ENCODE measurements at regions not wholly inside any gene's neighbourhood (a gene's known extent, or its start where the extent isn't known, plus 50 kb on each side); places are given as distances from the start of the nearest gene placed in this dataset.

DNA sequence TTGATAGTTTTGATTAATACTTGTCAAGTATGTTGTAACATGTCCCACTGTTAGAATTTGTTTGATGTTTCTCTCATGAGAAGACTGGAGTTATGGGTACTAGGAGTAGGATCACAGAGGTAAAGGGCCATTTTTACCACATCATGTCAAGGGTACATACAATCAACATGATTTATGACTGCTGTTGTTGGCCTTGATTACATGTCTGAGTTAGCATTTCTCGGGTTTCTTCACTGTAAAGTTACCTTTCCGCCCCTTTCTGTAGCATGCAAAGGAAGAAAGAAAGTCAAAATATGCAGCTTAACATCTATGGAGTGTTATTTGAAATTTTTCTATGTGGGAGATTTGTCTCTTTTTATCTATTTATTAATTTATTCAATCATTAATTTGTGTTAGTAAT, 1456.4 kb downstream of the SUCLG1 start:
- peaks cover 1 to 4% of the 10 kb centered on the region in 2 experiments for H3K9me3 ChIP-seq (ENCODE audit: control insufficient read depth in 1 of 2, insufficient read depth in 1 of 2, low read length in 2 of 2)
- H3K4me3 ChIP-seq (ENCODE audit: low read length) = no peak overlapping the region
- no peak overlapping the region for H3K27ac ChIP-seq (ENCODE audit: low read depth in 1 of 2, low read length in 2 of 2)
- Mint-ChIP-seq H3K27ac (no peak overlapping the region), H3K4me3 (no peak overlapping the region), H3K36me3 (ENCODE audit: low read depth) (no peaks in the 10 kb centered on the region), H3K27me3 (no peaks in the 10 kb centered on the region), H3K9me3 (peaks cover 9% of the 10 kb centered on the region), H3K4me1 (ENCODE audit: low read depth) (no peaks in the 10 kb centered on the region)
- POLR2A ChIA-PET = no interaction called here
- no peak for TF ChIP-seq CTCF (IDR thresholded peaks at IDR 0.05)
- ATAC-seq (ENCODE audit: poor library complexity) = no peak
- no peaks in the 10 kb centered on the region for H3K4me1 ChIP-seq (ENCODE audit: insufficient read depth, low read length)
- CTCF ChIA-PET = no interaction called here
- no peak for DNase-seq
- intact Hi-C loops (cut with DNase I, micrococcal nuclease) = no loop called here
- no peaks in the 10 kb centered on the region for H3K27me3 ChIP-seq (ENCODE audit: control insufficient read depth in 1 of 2, insufficient read depth in 2 of 2, low read length in 2 of 2)
- H3K36me3 ChIP-seq (ENCODE audit: insufficient read depth, low read length) = no peaks in the 10 kb centered on the region

DNA sequence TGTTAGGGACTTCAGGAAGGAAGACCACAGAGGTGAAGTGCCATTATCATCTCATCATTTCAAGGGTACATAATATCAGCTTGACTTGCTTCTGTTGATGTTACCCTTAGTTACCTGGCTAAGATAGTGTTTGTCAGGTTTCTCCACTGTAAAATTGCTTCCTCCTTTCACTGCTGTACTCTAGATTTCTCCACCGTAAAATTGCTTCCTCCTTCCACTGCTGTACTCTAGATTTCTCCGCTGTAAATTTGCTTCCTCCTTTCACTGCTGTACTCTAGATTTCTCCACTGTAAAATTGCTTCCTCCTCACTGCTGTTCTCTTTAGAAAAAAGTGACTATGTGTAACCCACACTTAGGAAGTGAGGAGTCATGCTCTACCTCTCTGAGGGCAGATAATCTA, 1460.3 kb downstream of the SUCLG1 start:
- no peaks in the 10 kb centered on the region for H3K4me1 Mint-ChIP-seq (ENCODE audit: low read depth)
- ChIA-PET POLR2A (no interaction called here), CTCF (no interaction called here)

DNA sequence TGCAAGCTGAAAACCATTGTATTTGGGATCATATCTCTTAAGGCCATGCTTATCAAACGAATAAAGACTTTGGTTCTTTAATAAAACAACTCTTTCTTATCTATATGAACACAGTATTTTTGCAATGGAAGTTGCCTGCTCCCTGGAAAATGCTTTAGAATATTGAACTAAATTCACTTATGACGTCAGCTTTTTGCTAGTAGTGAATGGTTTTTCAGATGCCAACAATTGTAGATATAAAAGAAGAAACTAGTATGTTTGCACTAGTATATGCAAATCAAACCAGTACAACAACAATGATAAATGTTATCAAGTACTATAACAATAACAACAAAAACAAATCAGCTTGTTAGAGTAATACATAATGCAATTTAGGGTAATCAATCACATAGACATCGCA, 1462.9 kb downstream of the SUCLG1 start:
- Mint-ChIP-seq H3K9me3 (peaks cover 9% of the 10 kb centered on the region), H3K4me3 (no peak overlapping the region), H3K27me3 (no peaks in the 10 kb centered on the region), H3K36me3 (ENCODE audit: low read depth) (no peaks in the 10 kb centered on the region), H3K4me1 (ENCODE audit: low read depth) (no peaks in the 10 kb centered on the region), H3K27ac (no peak overlapping the region)
- ChIA-PET POLR2A (no interaction called here), CTCF (no interaction called here)
- Histone ChIP-seq H3K27ac (ENCODE audit: low read depth in 1 of 2, low read length in 2 of 2) (no peak overlapping the region), H3K36me3 (ENCODE audit: insufficient read depth, low read length) (no peaks in the 10 kb centered on the region), H3K27me3 (ENCODE audit: control insufficient read depth in 1 of 2, insufficient read depth in 2 of 2, low read length in 2 of 2) (no peaks in the 10 kb centered on the region), H3K4me3 (ENCODE audit: low read length) (no peak overlapping the region), H3K4me1 (ENCODE audit: insufficient read depth, low read length) (no peaks in the 10 kb centered on the region), H3K9me3 (ENCODE audit: control insufficient read depth in 1 of 2, insufficient read depth in 1 of 2, low read length in 2 of 2) (peaks cover 0 to 8% of the 10 kb centered on the region in 2 experiments)
- DNase-seq (no peak), ATAC-seq (ENCODE audit: poor library complexity) (no peak)
- intact Hi-C loops (cut with DNase I, micrococcal nuclease) = no loop called here
- TF ChIP-seq CTCF (IDR thresholded peaks at IDR 0.05) = no peak

More for the DNA sequence above, 1460.3 kb downstream of the SUCLG1 start:
- intact Hi-C loops (cut with DNase I, micrococcal nuclease) = no loop called here
- H3K36me3 Mint-ChIP-seq (ENCODE audit: low read depth) = no peaks in the 10 kb centered on the region
- Histone ChIP-seq H3K27me3 (ENCODE audit: control insufficient read depth in 1 of 2, insufficient read depth in 2 of 2, low read length in 2 of 2) (no peaks in the 10 kb centered on the region), H3K36me3 (ENCODE audit: insufficient read depth, low read length) (no peaks in the 10 kb centered on the region), H3K4me1 (ENCODE audit: insufficient read depth, low read length) (no peaks in the 10 kb centered on the region), H3K27ac (ENCODE audit: low read depth in 1 of 2, low read length in 2 of 2) (no peak overlapping the region), H3K9me3 (ENCODE audit: control insufficient read depth in 1 of 2, insufficient read depth in 1 of 2, low read length in 2 of 2) (peaks cover 0 to 4% of the 10 kb centered on the region in 2 experiments), H3K4me3 (ENCODE audit: low read length) (no peak overlapping the region)
- H3K27ac Mint-ChIP-seq = no peak overlapping the region
- H3K4me3 Mint-ChIP-seq = no peak overlapping the region
- H3K9me3 Mint-ChIP-seq = peaks cover 9% of the 10 kb centered on the region
- DNase-seq (no peak), ATAC-seq (ENCODE audit: poor library complexity) (no peak)
- TF ChIP-seq CTCF (IDR thresholded peaks at IDR 0.05) = no peak
- H3K27me3 Mint-ChIP-seq = no peaks in the 10 kb centered on the region
